ENCODE measurements at regions not wholly inside any gene's neighbourhood (a gene's known extent, or its start where the extent isn't known, plus 50 kb on each side); places are given as distances from the start of the nearest gene placed in this dataset.

GRCh38 chr3:84023842-84024241 is 934.9 kb upstream of the CADM2 start:
- TF ChIP-seq, protein P1, sequence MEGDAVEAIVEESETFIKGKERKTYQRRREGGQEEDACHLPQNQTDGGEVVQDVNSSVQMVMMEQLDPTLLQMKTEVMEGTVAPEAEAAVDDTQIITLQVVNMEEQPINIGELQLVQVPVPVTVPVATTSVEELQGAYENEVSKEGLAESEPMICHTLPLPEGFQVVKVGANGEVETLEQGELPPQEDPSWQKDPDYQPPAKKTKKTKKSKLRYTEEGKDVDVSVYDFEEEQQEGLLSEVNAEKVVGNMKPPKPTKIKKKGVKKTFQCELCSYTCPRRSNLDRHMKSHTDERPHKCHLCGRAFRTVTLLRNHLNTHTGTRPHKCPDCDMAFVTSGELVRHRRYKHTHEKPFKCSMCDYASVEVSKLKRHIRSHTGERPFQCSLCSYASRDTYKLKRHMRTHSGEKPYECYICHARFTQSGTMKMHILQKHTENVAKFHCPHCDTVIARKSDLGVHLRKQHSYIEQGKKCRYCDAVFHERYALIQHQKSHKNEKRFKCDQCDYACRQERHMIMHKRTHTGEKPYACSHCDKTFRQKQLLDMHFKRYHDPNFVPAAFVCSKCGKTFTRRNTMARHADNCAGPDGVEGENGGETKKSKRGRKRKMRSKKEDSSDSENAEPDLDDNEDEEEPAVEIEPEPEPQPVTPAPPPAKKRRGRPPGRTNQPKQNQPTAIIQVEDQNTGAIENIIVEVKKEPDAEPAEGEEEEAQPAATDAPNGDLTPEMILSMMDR (IDR thresholded peaks at IDR 0.05; ENCODE audit: borderline replicate concordance, control extremely low read depth, extremely low read depth, insufficient read depth, missing control alignments), result no peak
- in situ Hi-C loops (cut with MboI; ENCODE audit: low sequenced_read_pairs, unreplicated experiment), result no loop called here
- DNase-seq (ENCODE audit: low spot score), result no peak

- TF ChIP-seq, protein P1 (IDR thresholded peaks at IDR 0.05; ENCODE audit: borderline replicate concordance, control extremely low read depth, extremely low read depth, insufficient read depth, missing control alignments), result no peak
- no peak for DNase-seq (ENCODE audit: low spot score)
- in situ Hi-C loops (cut with MboI; ENCODE audit: low sequenced_read_pairs, unreplicated experiment), result no loop called here
Measured at GRCh38 chr3:84039099-84039498, 919.7 kb upstream of the CADM2 start.

- in situ Hi-C loops (cut with MboI; ENCODE audit: low sequenced_read_pairs, unreplicated experiment), result no loop called here
- TF ChIP-seq, protein P1 (IDR thresholded peaks at IDR 0.05; ENCODE audit: borderline replicate concordance, control extremely low read depth, extremely low read depth, insufficient read depth, missing control alignments), result no peak
- no peak for DNase-seq (ENCODE audit: low spot score)
Measured at GRCh38 chr3:84042399-84043106, 916.2 kb upstream of the CADM2 start.

DNA sequence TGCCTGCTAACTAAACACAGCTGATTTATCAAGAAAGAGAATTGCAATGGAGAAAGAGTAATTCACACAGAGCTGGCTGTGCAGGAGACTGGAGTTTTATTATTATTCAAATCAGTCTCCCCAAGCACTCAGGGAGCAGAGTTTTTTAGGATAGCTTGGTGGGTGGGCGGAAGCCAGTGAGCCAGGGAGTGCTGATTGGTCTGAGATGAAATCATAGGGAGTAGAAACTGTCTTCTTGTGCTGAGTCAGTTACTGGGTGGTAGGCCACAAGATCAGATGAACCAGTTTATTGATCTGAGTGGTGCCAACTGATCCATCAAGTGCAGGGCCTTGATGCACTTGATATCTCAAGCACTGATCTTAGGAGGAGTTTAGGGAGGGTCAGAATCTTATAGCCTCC is 891.9 kb upstream of the CADM2 start:
- TF ChIP-seq, protein P1 (IDR thresholded peaks at IDR 0.05; ENCODE audit: borderline replicate concordance, control extremely low read depth, extremely low read depth, insufficient read depth, missing control alignments), result no peak
- no peak for DNase-seq (ENCODE audit: low spot score)
- in situ Hi-C loops (cut with MboI; ENCODE audit: low sequenced_read_pairs, unreplicated experiment), result no loop called here

DNA sequence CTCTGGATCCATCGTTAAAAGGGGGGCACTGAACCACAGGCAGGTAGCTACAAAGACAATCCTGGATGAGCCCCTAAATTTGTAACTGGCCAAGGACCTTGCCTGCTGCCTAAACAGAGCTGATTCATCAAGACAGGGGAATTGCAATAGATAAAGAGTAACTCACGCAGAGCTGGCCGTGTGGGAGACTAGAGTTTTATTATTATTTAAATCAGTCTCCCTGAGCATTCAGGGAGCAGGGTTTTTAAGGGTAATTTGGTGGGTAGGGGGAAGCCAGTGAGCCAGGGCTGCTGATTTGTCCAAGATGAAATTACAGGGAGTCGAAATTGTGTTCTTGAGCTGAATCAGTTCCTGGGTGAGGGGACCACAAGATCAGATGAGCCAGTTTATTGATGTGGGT is 885.1 kb upstream of the CADM2 start:
- in situ Hi-C loops (cut with MboI; ENCODE audit: low sequenced_read_pairs, unreplicated experiment), result no loop called here
- TF ChIP-seq, protein P1 (IDR thresholded peaks at IDR 0.05; ENCODE audit: borderline replicate concordance, control extremely low read depth, extremely low read depth, insufficient read depth, missing control alignments), result no peak

GRCh38 chr3:84074767-84075166 is 884.0 kb upstream of the CADM2 start:
- TF ChIP-seq, protein P1 (IDR thresholded peaks at IDR 0.05; ENCODE audit: borderline replicate concordance, control extremely low read depth, extremely low read depth, insufficient read depth, missing control alignments), result no peak
- DNase-seq (ENCODE audit: low spot score), result no peak
- in situ Hi-C loops (cut with MboI; ENCODE audit: low sequenced_read_pairs, unreplicated experiment), result no loop called here

More for the DNA sequence above, 885.1 kb upstream of the CADM2 start:
- no peak for DNase-seq (ENCODE audit: low spot score)
